K562 (cell line): ENCODE measurements at regions not wholly inside any gene's neighbourhood (a gene's known extent, or its start where the extent isn't known, plus 50 kb on each side); places are given as distances from the start of the nearest gene placed in this dataset.

ENCODE experiments used
- CBFA2T2 ChIP-seq: fragments of 450-650 bp; conservative IDR thresholded peaks from 2 replicates; pipeline ENCODE4 v1.6.1; 2017; ENCODE audit warnings: mild to moderate bottlenecking
- CHD2 ChIP-seq: IDR thresholded peaks from 2 replicates; pipeline ENCODE4 v1.6.1; 2011; ENCODE audit warnings: low read depth, low read length
- ETV6 ChIP-seq, 3 experiments: fragments of 150-350 bp in 1 of 3; sonication (generic) in 1 of 3; formaldehyde crosslinking in 1 of 3; IDR thresholded peaks; 2 replicates each; pipeline versions ENCODE4 v1.6.1 to v1.8.0; 2014 to 2022; ENCODE audit warnings: borderline replicate concordance in 2 of 3, low read depth in 2 of 3, antibody characterized with exemption in 1 of 3, low read length in 1 of 3, mild to moderate bottlenecking in 1 of 3, missing genetic modification reagents in 1 of 3
- POLR2AphosphoS5 ChIP-seq: IDR thresholded peaks from 2 replicates; pipeline ENCODE4 v1.6.1; 2011; ENCODE audit warnings: mild to moderate bottlenecking, low read depth, low read length, moderate library complexity; ENCODE audit not compliant: control insufficient read depth, insufficient read depth
- RAD21 ChIP-seq, 2 experiments: fragments of 250-450 bp in 1 of 2; fragments of 450-650 bp in 1 of 2; sonication (Bioruptor Pico) in 1 of 2; formaldehyde crosslinking in 1 of 2; IDR thresholded peaks in 1 of 2; conservative IDR thresholded peaks in 1 of 2; 2 replicates each; pipeline versions ENCODE4 v1.4.0 to v1.8.0; 2020 to 2022; ENCODE audit warnings: mild to moderate bottlenecking in 2 of 2, moderate library complexity in 1 of 2
- RFX5 ChIP-seq: IDR thresholded peaks from 2 replicates; pipeline ENCODE4 v1.6.1; 2011; ENCODE audit warnings: low read depth, mild to moderate bottlenecking, improper control_type of control experiment, low read length
- SRSF1 ChIP-seq: fragments of 200-400 bp; formaldehyde crosslinking; IDR thresholded peaks from 2 replicates; pipeline ENCODE4 v1.6.1; 2017; ENCODE audit warnings: mild to moderate bottlenecking, low read depth, low read length, moderate library complexity
- YY1 ChIP-seq, 3 experiments: IDR thresholded peaks; 2 replicates each; pipeline ENCODE4 v1.6.1; 2011; ENCODE audit warnings: low read length in 2 of 3, mild to moderate bottlenecking in 2 of 3, moderate library complexity in 2 of 3, borderline replicate concordance in 1 of 3, control low read depth in 1 of 3, low read depth in 1 of 3; ENCODE audit not compliant: insufficient read depth in 3 of 3, insufficient replicate concordance in 2 of 3, control insufficient read depth in 1 of 3, insufficient read length in 1 of 3; ENCODE audit errors: extremely low read depth in 1 of 3
- ZBTB1 ChIP-seq: sonication (generic); formaldehyde crosslinking; IDR thresholded peaks from 2 replicates; pipeline ENCODE4 v1.8.1; 2023; ENCODE audit warnings: missing genetic modification reagents, low read depth, mild to moderate bottlenecking, borderline replicate concordance
- TF ChIP-seq, protein P1 (sequence below): fragments of 450-650 bp; formaldehyde crosslinking; IDR thresholded peaks from 2 replicates; pipeline ENCODE4 v1.4.0; 2020; ENCODE audit warnings: mild to moderate bottlenecking, moderate library complexity
- TF ChIP-seq, protein P2 (sequence below), 3 experiments: IDR thresholded peaks in 2 of 3; conservative IDR thresholded peaks in 1 of 3; 2 replicates each; pipeline ENCODE4 v1.5.1; 2011 to 2012; ENCODE audit warnings: low read length in 3 of 3, mild to moderate bottlenecking in 3 of 3, control low read depth in 2 of 3, improper control_type of control experiment in 1 of 3, inconsistent platforms in 1 of 3, low read depth in 1 of 3, mixed read lengths in 1 of 3, moderate library complexity in 1 of 3; ENCODE audit not compliant: insufficient read depth in 2 of 3
- TF ChIP-seq, protein P3 (sequence below), 2 experiments: fragments of 200-800 bp in 1 of 2; sonication (Bioruptor generic) in 1 of 2; sonication (generic) in 1 of 2; formaldehyde crosslinking in 1 of 2; IDR thresholded peaks in 1 of 2; conservative IDR thresholded peaks in 1 of 2; 2 replicates each; pipeline versions ENCODE4 v1.5.0 to v1.6.1; 2016 to 2020; ENCODE audit warnings: missing compliant biosample characterization in 1 of 2, missing genetic modification characterization in 1 of 2, missing genetic modification reagents in 1 of 2
- TF ChIP-seq, protein P4 (sequence below): sonication (generic); formaldehyde crosslinking; IDR thresholded peaks from 2 replicates; pipeline ENCODE4 v1.8.1; 2023; ENCODE audit warnings: mild to moderate bottlenecking, missing genetic modification reagents
- TF ChIP-seq, protein P5 (sequence below): sonication (generic); formaldehyde crosslinking; IDR thresholded peaks from 2 replicates; pipeline ENCODE4 v1.8.1; 2023; ENCODE audit warnings: mild to moderate bottlenecking, missing genetic modification reagents

DNA sequence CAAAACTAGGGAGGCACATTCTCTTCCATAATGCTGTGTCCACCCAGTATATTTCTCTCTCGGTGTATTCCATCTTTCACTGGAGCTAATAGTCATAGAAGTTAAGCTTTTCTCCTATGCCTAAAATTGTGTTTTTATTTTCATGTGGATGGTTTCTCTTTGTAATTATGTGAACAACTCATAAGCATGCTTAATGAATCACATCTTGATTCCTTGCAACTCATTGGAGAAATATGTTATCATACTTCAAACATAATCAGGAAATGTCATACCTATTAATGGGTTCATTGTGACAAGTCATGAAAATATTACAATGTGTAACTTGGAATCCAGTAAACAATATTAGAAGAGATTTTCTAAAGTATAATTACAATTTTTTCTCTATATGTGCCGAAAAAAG lies 186.3 kb downstream of the SLC7A11 start:
- TF ChIP-seq, protein P1, sequence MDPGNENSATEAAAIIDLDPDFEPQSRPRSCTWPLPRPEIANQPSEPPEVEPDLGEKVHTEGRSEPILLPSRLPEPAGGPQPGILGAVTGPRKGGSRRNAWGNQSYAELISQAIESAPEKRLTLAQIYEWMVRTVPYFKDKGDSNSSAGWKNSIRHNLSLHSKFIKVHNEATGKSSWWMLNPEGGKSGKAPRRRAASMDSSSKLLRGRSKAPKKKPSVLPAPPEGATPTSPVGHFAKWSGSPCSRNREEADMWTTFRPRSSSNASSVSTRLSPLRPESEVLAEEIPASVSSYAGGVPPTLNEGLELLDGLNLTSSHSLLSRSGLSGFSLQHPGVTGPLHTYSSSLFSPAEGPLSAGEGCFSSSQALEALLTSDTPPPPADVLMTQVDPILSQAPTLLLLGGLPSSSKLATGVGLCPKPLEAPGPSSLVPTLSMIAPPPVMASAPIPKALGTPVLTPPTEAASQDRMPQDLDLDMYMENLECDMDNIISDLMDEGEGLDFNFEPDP (CRISPR knock-in tag): no peak
- TF ChIP-seq RFX5 (no peak), RAD21 (CRISPR knock-in tag; conservative IDR thresholded peaks at IDR 0.05 in 1 of 2, IDR thresholded peaks at IDR 0.05 in 1 of 2) (no peak), CHD2 (no peak), ETV6 (IDR thresholded peaks at IDR 0.05; ENCODE audit: borderline replicate concordance in 1 of 2, low read depth in 2 of 2, low read length in 1 of 2) (no peak), ETV6 (CRISPR knock-in tag; IDR thresholded peaks at IDR 0.05; ENCODE audit: borderline replicate concordance) (no peak), YY1 (IDR thresholded peaks at IDR 0.05; ENCODE audit: borderline replicate concordance in 1 of 3, control insufficient read depth in 1 of 3, extremely low read depth in 1 of 3, insufficient read depth in 3 of 3, insufficient read length in 1 of 3, insufficient replicate concordance in 2 of 3, low read depth in 1 of 3, low read length in 2 of 3) (no peak), CBFA2T2 (no peak), ZBTB1 (CRISPR knock-in tag) (no peak), SRSF1 (no peak), POLR2AphosphoS5 (no peak)
- TF ChIP-seq, protein P2, sequence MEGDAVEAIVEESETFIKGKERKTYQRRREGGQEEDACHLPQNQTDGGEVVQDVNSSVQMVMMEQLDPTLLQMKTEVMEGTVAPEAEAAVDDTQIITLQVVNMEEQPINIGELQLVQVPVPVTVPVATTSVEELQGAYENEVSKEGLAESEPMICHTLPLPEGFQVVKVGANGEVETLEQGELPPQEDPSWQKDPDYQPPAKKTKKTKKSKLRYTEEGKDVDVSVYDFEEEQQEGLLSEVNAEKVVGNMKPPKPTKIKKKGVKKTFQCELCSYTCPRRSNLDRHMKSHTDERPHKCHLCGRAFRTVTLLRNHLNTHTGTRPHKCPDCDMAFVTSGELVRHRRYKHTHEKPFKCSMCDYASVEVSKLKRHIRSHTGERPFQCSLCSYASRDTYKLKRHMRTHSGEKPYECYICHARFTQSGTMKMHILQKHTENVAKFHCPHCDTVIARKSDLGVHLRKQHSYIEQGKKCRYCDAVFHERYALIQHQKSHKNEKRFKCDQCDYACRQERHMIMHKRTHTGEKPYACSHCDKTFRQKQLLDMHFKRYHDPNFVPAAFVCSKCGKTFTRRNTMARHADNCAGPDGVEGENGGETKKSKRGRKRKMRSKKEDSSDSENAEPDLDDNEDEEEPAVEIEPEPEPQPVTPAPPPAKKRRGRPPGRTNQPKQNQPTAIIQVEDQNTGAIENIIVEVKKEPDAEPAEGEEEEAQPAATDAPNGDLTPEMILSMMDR (IDR thresholded peaks at IDR 0.05 in 2 of 3, conservative IDR thresholded peaks at IDR 0.05 in 1 of 3; ENCODE audit: insufficient read depth in 2 of 3, low read depth in 1 of 3, low read length in 3 of 3): no peak
- TF ChIP-seq, protein P3, sequence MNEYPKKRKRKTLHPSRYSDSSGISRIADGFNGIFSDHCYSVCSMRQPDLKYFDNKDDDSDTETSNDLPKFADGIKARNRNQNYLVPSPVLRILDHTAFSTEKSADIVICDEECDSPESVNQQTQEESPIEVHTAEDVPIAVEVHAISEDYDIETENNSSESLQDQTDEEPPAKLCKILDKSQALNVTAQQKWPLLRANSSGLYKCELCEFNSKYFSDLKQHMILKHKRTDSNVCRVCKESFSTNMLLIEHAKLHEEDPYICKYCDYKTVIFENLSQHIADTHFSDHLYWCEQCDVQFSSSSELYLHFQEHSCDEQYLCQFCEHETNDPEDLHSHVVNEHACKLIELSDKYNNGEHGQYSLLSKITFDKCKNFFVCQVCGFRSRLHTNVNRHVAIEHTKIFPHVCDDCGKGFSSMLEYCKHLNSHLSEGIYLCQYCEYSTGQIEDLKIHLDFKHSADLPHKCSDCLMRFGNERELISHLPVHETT (CRISPR knock-in tag; conservative IDR thresholded peaks at IDR 0.05 in 1 of 2, IDR thresholded peaks at IDR 0.05 in 1 of 2): no peak
- TF ChIP-seq, protein P4, sequence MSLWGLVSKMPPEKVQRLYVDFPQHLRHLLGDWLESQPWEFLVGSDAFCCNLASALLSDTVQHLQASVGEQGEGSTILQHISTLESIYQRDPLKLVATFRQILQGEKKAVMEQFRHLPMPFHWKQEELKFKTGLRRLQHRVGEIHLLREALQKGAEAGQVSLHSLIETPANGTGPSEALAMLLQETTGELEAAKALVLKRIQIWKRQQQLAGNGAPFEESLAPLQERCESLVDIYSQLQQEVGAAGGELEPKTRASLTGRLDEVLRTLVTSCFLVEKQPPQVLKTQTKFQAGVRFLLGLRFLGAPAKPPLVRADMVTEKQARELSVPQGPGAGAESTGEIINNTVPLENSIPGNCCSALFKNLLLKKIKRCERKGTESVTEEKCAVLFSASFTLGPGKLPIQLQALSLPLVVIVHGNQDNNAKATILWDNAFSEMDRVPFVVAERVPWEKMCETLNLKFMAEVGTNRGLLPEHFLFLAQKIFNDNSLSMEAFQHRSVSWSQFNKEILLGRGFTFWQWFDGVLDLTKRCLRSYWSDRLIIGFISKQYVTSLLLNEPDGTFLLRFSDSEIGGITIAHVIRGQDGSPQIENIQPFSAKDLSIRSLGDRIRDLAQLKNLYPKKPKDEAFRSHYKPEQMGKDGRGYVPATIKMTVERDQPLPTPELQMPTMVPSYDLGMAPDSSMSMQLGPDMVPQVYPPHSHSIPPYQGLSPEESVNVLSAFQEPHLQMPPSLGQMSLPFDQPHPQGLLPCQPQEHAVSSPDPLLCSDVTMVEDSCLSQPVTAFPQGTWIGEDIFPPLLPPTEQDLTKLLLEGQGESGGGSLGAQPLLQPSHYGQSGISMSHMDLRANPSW (CRISPR knock-in tag): no peak
- TF ChIP-seq, protein P5, sequence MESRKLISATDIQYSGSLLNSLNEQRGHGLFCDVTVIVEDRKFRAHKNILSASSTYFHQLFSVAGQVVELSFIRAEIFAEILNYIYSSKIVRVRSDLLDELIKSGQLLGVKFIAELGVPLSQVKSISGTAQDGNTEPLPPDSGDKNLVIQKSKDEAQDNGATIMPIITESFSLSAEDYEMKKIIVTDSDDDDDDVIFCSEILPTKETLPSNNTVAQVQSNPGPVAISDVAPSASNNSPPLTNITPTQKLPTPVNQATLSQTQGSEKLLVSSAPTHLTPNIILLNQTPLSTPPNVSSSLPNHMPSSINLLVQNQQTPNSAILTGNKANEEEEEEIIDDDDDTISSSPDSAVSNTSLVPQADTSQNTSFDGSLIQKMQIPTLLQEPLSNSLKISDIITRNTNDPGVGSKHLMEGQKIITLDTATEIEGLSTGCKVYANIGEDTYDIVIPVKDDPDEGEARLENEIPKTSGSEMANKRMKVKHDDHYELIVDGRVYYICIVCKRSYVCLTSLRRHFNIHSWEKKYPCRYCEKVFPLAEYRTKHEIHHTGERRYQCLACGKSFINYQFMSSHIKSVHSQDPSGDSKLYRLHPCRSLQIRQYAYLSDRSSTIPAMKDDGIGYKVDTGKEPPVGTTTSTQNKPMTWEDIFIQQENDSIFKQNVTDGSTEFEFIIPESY: no peak
